Adrenal gland (tissue), 9 donors: ENCODE measurements at regions not wholly inside any gene's neighbourhood (a gene's known extent, or its start where the extent isn't known, plus 50 kb on each side); places are given as distances from the start of the nearest gene placed in this dataset.

Experiments used
- DNase-seq, 7 donors: peaks; one replicate each; pipeline ENCODE4 v3.0.0-alpha.2; 2019 to 2020
- H3K27ac ChIP-seq, 5 donors: fragments of 200-600 bp; sonication (generic) in 4 of 5; 1 replicate in 3 of 5; 2 replicates in 2 of 5; pipeline versions ENCODE4 v1.5.1 to v1.8.0; 2016 to 2020; ENCODE audit warnings: mild to moderate bottlenecking in 1 of 5
- H3K27me3 ChIP-seq: fragments of 200-600 bp; 2 replicates; pipeline ENCODE4 v1.8.0; 2021
- H3K36me3 ChIP-seq, 2 donors: fragments of 200-600 bp; replicated peaks in 1 of 2; 1 replicate in 1 of 2; 2 replicates in 1 of 2; pipeline versions ENCODE4 v1.5.1 to v1.8.0; 2018 to 2022
- H3K4me1 ChIP-seq, 2 donors: fragments of 200-600 bp; replicated peaks in 1 of 2; 1 replicate in 1 of 2; 2 replicates in 1 of 2; pipeline versions ENCODE4 v1.5.1 to v1.8.0; 2018 to 2021
- H3K4me3 ChIP-seq, 4 donors: fragments of 200-600 bp; sonication (generic) in 3 of 4; one replicate each; pipeline ENCODE4 v1.5.1; 2016 to 2018
- H3K9me3 ChIP-seq, 3 donors: fragments of 200-600 bp; sonication (generic) in 1 of 3; replicated peaks in 1 of 3; 1 replicate in 2 of 3; 2 replicates in 1 of 3; pipeline versions ENCODE4 v1.5.1 to v1.8.0; 2016 to 2021
- POLR2A ChIP-seq, 2 donors: fragments of 450-650 bp; IDR thresholded peaks; one replicate each; pipeline ENCODE4 v1.6.1; 2017; ENCODE audit warnings: antibody characterized with exemption in 2 of 2, mild to moderate bottlenecking in 2 of 2, moderate library complexity in 1 of 2
- WGBS, 4 donors: extraction: QIAGEN DNeasy Blood & Tissue Kit in 2 of 4; methylation state at CpG; one replicate each; pipeline versions ENCODE4 v1.1.5 to v1.1.7; 2013 to 2017; 5-methylcytosine and 5-hydroxymethylcytosine counted together
- intact Hi-C, 2 donors: fragments of 100-400 bp; cut with DNase I; formaldehyde crosslinking; loops; one replicate each; pipeline versions ENCODE4 v1.14.1 to v1.15.0; 2022 to 2023
- TF ChIP-seq, protein P1 (sequence below), 6 experiments: fragments of 450-650 bp in 4 of 6; fragments of 200-600 bp in 2 of 6; sonication (generic) in 1 of 6; IDR thresholded peaks; 1 replicate in 5 of 6; 2 replicates in 1 of 6; pipeline versions ENCODE4 v1.5.1 to v1.8.0; 2016 to 2021; ENCODE audit warnings: antibody characterized with exemption in 6 of 6, mild to moderate bottlenecking in 2 of 6, moderate library complexity in 1 of 6
- donor health status: healthy with polysubstance abuse.
- donor health status: Bipolar disorder and iron deficiency.
- donor health status: DM: yes; HTN: yes; CAD: no.
- donor health status: DM: no; HTN: no; CAD: no.
- donor health status: DM: no; HTN: no; CAD: no.

DNA sequence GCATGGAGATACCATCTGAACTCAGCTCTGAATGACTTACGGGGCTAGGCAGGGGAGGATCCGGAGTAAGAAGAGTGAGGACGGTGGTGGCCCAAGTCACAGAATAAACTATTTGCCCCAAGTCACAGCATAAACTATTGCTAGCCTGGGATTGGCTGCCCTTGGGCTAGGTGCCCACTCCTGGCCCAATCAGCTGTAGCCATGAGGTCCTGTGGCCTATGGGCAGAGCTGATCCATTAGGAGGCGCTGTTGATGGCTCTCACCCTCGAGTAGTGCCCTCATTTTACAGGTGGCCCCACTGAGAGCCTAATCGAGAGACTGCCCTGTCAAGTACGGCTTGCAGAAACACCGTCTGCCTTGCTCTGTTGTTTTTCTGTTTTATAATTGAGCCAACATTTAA lies 62.3 kb upstream of the ZNF423 start:
- Histone ChIP-seq H3K9me3 (no peaks in the 10 kb centered on the region), H3K4me3 (no peak overlapping the region), H3K4me1 (no peaks in the 10 kb centered on the region), H3K27me3 (no peaks in the 10 kb centered on the region), H3K27ac (no peak overlapping the region), H3K36me3 (no peaks in the 10 kb centered on the region)
- intact Hi-C loops: loop anchor here in 1 of 2 donors (10.0 kb wide), 1 partner anchor 403 kb away; no protein-coding TSS in a partner anchor
- no peak for TF ChIP-seq POLR2A (IDR thresholded peaks at IDR 0.05)
- TF ChIP-seq, protein P1, sequence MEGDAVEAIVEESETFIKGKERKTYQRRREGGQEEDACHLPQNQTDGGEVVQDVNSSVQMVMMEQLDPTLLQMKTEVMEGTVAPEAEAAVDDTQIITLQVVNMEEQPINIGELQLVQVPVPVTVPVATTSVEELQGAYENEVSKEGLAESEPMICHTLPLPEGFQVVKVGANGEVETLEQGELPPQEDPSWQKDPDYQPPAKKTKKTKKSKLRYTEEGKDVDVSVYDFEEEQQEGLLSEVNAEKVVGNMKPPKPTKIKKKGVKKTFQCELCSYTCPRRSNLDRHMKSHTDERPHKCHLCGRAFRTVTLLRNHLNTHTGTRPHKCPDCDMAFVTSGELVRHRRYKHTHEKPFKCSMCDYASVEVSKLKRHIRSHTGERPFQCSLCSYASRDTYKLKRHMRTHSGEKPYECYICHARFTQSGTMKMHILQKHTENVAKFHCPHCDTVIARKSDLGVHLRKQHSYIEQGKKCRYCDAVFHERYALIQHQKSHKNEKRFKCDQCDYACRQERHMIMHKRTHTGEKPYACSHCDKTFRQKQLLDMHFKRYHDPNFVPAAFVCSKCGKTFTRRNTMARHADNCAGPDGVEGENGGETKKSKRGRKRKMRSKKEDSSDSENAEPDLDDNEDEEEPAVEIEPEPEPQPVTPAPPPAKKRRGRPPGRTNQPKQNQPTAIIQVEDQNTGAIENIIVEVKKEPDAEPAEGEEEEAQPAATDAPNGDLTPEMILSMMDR (IDR thresholded peaks at IDR 0.05): no peak
- no peak for DNase-seq
- 81 to 89% (median 87%) methylated on average over 8 of the region's 8 CpGs for WGBS, 4 donors

DNA sequence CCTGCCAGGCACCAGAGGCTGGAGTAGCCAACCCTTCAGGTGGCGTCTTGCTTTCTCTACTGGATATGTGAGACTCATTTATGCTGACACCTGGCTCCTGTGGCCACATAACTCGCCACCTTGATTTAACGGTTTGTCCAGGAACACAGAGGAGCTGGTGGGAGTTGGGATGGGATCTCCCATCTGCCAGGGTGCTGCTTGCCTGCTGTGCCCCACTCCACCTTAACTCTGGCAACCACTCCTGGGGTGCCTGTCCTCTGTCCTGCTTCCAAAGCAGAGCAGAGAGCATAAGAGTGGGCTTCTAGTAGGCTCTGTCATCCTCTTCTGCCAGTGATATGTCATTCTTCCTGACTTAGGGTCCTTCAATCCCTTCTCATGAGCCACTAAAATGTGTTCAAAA lies 63.4 kb upstream of the ZNF423 start:
- no peak overlapping the region for H3K4me3 ChIP-seq
- WGBS, 4 donors: 85 to 100% (median 93%) methylated on average over 3 of the region's 3 CpGs
- H3K27me3 ChIP-seq: no peaks in the 10 kb centered on the region
- H3K27ac ChIP-seq: no peak overlapping the region
- H3K36me3 ChIP-seq: no peaks in the 10 kb centered on the region
- no peak for DNase-seq
- H3K4me1 ChIP-seq: no peaks in the 10 kb centered on the region
- no peaks in the 10 kb centered on the region for H3K9me3 ChIP-seq
- intact Hi-C loops: loop anchor here in 1 of 2 donors (10.0 kb wide), 1 partner anchor 405 kb away; no protein-coding TSS in a partner anchor
- TF ChIP-seq, protein P1 (IDR thresholded peaks at IDR 0.05): no peak
- no peak for TF ChIP-seq POLR2A (IDR thresholded peaks at IDR 0.05)

DNA sequence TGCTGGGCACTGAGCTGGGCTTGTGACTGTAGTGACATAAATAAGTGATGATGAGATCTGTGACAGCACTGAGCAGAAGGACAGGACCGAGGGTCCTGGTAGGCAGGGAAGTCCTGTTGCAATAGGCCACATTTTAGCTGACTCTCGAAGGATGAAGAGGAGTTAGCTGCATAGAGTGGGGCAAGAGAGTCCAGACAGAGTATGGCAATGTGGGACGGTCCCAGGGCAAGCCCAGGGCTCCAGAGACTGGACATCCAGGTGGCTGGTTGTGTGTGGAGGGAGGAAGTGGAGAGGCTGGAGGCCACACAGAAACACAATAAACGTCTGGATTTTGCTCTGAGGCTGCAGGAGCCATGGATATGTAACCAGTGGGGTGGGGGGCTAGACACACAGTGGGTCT lies 64.5 kb upstream of the ZNF423 start:
- no peak for DNase-seq
- TF ChIP-seq POLR2A (IDR thresholded peaks at IDR 0.05): no peak
- TF ChIP-seq, protein P1 (IDR thresholded peaks at IDR 0.05): no peak
- Histone ChIP-seq H3K27ac (no peak overlapping the region), H3K9me3 (no peaks in the 10 kb centered on the region), H3K4me3 (no peak overlapping the region), H3K27me3 (no peaks in the 10 kb centered on the region), H3K36me3 (no peaks in the 10 kb centered on the region), H3K4me1 (no peaks in the 10 kb centered on the region)
- 68 to 87% (median 77%) methylated on average over 4 of the region's 4 CpGs for WGBS, 4 donors
- intact Hi-C loops: loop anchor here in 1 of 2 donors (5.0 to 10.0 kb wide), 2 partner anchors 426 to 513 kb away; no protein-coding TSS in a partner anchor

DNA sequence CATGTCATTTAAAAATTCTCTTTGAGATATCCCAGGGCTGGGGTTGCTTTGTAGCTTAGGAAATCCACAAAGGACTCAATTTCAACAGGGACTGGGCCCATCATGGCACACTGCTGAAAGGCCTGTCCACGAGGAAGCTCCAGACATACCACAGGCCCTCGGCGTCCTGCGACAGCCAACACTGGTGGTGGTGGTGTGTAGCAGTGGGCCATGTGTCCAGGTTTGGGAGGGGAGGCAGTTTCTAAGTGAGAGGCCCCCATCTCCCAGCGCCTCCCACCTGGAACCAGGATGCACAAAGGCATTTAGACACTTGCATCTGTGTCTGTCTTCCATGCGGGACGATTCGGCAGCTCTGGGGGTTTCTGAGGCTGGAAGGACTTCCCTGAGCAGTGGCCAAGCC lies 65.2 kb upstream of the ZNF423 start:
- Histone ChIP-seq H3K9me3 (no peaks in the 10 kb centered on the region), H3K36me3 (no peaks in the 10 kb centered on the region), H3K4me1 (no peaks in the 10 kb centered on the region), H3K4me3 (no peak overlapping the region), H3K27me3 (no peaks in the 10 kb centered on the region), H3K27ac (no peak overlapping the region)
- DNase-seq: no peak
- intact Hi-C loops: loop anchor here in 1 of 2 donors (5.0 to 10.0 kb wide), 2 partner anchors 426 to 514 kb away; no protein-coding TSS in a partner anchor
- TF ChIP-seq, protein P1 (IDR thresholded peaks at IDR 0.05): no peak
- no peak for TF ChIP-seq POLR2A (IDR thresholded peaks at IDR 0.05)
- 89 to 100% (median 90%) methylated on average over 3 to 8 of the region's 8 CpGs for WGBS, 4 donors
